ENCODE measurements at regions not wholly inside any gene's neighbourhood (a gene's known extent, or its start where the extent isn't known, plus 50 kb on each side); places are given as distances from the start of the nearest gene placed in this dataset.
"Not testable (repeated sequence)": the region's sequence is repeated elsewhere in the genome, so short reads cannot be mapped to it uniquely, and the experiment has no call there.

DNA sequence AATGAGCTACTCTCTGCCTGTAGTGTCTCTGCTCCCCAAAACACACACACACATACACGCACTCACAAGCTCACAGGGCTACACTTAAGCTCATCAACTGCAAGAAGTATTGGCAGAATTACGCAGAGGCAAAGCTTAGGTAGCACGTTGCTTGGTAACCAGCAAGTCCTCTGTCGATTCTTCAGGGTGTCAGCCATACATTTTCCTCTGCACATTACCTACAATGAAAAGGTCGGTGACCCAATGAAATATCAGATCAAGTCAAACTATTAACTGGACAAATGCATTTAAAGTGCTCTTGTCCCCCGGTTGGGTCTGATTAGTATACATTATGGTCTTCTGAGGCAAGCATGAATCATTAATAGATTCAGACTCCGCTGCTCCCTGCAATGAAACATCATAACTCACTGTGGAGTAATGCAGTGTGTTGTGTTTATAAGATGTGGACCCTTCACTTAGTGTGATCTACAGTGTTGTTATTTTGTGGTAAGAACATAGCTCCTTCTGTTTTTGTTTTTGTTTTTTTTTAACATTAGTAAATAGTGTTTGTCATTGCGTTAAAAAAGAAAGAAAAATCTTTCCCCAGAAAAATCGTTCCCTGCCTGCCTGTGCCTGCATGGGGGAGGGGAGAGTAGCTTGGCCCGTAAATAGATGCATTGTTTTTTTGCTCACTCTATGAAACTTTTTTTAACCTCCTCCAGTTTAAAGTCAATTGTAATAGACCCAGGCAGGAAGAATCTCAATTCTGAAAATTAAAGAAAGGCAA is 325.5 kb downstream of the SFMBT2 start:
- CTCF ChIA-PET = interaction anchor here (1.0 kb wide), 1 partner anchor 167 kb away, joined by 3 read pairs; no protein-coding TSS in a partner anchor
- DNase-seq = no peak
- H3K27ac Mint-ChIP-seq = no peak overlapping the region

DNA sequence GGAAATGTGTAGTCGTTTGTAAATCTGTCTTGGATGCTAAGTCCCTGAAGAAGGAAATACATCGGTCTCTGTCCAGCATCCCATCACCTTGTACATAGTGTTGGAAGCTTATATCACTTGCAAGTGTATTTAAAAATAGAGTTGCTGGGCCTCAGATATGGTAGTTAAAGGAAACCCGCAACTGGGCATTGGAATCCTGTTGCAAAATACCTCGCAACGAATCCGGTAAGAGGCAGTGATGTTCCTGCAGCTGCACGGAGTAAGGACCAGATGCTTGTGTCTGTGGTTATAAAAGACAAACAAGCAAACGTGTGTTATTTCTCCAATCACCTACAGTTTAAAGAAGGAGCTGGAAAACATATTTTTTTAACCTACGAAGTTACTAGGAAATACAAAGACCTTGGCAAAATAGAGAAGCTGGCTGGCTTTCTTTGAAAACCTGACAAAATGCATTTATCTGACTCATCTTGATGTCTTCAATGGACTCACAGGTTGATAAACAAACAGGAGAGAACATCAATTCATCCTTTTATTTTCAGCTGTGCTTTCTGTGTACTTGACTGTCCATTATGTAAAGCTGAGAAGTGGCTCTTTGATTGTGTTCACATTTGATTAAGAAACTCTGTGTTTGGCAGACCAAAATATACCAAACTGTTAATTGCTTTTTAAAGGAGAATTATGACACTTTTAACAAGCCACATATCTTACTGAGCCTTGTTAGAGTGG is 326.4 kb downstream of the SFMBT2 start:
- Mint-ChIP-seq H3K36me3 (no peaks in the 10 kb centered on the region), H3K9me3 (no peaks in the 10 kb centered on the region), H3K27me3 (peaks cover 35% of the 10 kb centered on the region), H3K4me1 (no peaks in the 10 kb centered on the region), H3K4me3 (no peak overlapping the region), H3K27ac (no peak overlapping the region)
- CTCF ChIA-PET = no interaction called here
- no peak for DNase-seq

More for the DNA sequence above, 325.5 kb downstream of the SFMBT2 start:
- Mint-ChIP-seq H3K4me1 (no peaks in the 10 kb centered on the region), H3K9me3 (no peaks in the 10 kb centered on the region), H3K4me3 (no peak overlapping the region), H3K27me3 (peaks cover 35% of the 10 kb centered on the region), H3K36me3 (no peaks in the 10 kb centered on the region)

GRCh38 chr10:7082967-7083366 is 327.9 kb downstream of the SFMBT2 start:
- no peak overlapping the region for H3K4me3 Mint-ChIP-seq
- H3K27ac Mint-ChIP-seq = no peak overlapping the region
- H3K27me3 Mint-ChIP-seq = peaks cover 35% of the 10 kb centered on the region
- DNase-seq = no peak
- H3K4me1 Mint-ChIP-seq = no peaks in the 10 kb centered on the region
- H3K36me3 Mint-ChIP-seq = no peaks in the 10 kb centered on the region
- H3K9me3 Mint-ChIP-seq = no peaks in the 10 kb centered on the region
- CTCF ChIA-PET = no interaction called here

GRCh38 chr10:7077880-7078279 is 333.0 kb downstream of the SFMBT2 start:
- H3K9me3 Mint-ChIP-seq = no peaks in the 10 kb centered on the region
- no peaks in the 10 kb centered on the region for H3K36me3 Mint-ChIP-seq
- H3K4me3 Mint-ChIP-seq = no peak overlapping the region
- H3K4me1 Mint-ChIP-seq = no peaks in the 10 kb centered on the region
- H3K27ac Mint-ChIP-seq = no peak overlapping the region
- no peak for DNase-seq
- CTCF ChIA-PET = interaction anchor here (0.6 kb wide), 1 partner anchor 158 kb away, joined by 3 read pairs; no protein-coding TSS in a partner anchor
- peaks cover 42% of the 10 kb centered on the region for H3K27me3 Mint-ChIP-seq

DNA sequence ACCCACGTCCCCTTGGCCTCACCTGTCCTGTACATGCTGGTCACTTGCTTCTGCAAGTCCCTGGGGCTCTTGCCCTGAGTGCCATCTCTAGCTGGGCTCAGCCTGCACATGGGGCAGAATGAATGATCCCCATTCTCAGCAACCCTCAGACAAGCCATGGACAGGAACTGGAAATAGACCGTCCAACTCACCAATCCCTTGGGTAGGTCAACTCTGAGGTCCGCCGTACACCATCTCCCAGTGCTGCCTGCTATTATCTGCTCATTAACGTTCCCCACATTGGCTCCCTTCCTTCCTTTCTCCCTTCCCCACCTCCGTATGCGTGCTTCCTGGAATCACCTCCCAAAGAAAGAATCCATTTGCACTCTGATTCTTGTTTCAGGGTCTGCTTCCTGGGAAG is 335.0 kb downstream of the SFMBT2 start:
- Mint-ChIP-seq H3K36me3 (no peaks in the 10 kb centered on the region), H3K9me3 (no peaks in the 10 kb centered on the region), H3K27ac (no peak overlapping the region), H3K4me1 (no peaks in the 10 kb centered on the region), H3K4me3 (no peak overlapping the region), H3K27me3 (peaks cover 36% of the 10 kb centered on the region)
- CTCF ChIA-PET = interaction anchor here (1.3 kb wide), 1 partner anchor 157 kb away, joined by 3 read pairs; no protein-coding TSS in a partner anchor
- no peak for DNase-seq

DNA sequence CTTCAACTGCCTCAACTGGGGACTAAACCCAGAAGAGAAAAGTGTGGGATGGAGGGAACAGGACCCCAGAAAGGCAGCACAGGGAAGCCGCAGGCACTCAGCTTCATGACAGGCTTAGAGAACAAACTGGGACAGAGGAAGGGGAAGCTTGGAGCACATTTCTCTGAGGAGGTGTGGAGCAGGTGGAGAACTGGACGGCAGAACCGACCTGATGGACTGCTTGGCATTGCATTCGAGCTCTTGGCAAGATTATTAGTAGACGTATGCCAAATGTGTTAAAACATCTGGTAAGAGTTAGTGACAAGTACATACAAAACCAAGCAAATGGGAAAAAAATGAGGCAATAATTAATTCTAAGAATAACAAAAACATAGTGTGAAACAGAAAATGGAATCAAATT is 335.7 kb downstream of the SFMBT2 start:
- no peaks in the 10 kb centered on the region for H3K4me1 Mint-ChIP-seq
- no peaks in the 10 kb centered on the region for H3K36me3 Mint-ChIP-seq
- no peaks in the 10 kb centered on the region for H3K9me3 Mint-ChIP-seq
- peaks cover 32% of the 10 kb centered on the region for H3K27me3 Mint-ChIP-seq
- DNase-seq = no peak
- no peak overlapping the region for H3K27ac Mint-ChIP-seq
- H3K4me3 Mint-ChIP-seq = no peak overlapping the region
- CTCF ChIA-PET = interaction anchor here (1.3 kb wide), 1 partner anchor 157 kb away, joined by 3 read pairs; no protein-coding TSS in a partner anchor

DNA sequence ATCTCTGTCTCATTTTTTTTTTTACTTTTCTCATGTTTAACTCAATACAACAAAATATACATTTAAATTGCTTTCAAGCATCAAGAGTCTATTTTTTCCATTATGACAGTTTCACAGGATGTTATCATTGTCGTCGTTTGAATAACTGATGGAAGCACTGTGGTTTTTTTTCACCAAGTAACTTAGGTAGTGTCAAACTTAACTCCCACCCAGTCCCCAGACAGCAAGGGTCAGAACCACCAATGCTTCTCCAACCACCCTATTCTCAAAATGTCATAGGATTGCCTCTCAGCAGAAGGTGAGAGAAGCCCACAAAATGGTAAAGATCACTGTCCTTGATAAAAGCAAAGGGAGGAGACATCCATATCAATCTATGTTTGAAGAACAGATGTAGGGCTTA is 339.4 kb downstream of the SFMBT2 start:
- CTCF ChIA-PET = interaction anchor here (5.4 kb wide), 1 partner anchor 152 kb away, joined by 18 read pairs; no protein-coding TSS in a partner anchor
- no peaks in the 10 kb centered on the region for H3K36me3 Mint-ChIP-seq
- peaks cover 41% of the 10 kb centered on the region for H3K27me3 Mint-ChIP-seq
- H3K27ac Mint-ChIP-seq = no peak overlapping the region
- no peaks in the 10 kb centered on the region for H3K4me1 Mint-ChIP-seq
- H3K9me3 Mint-ChIP-seq = no peaks in the 10 kb centered on the region
- DNase-seq = no peak
- no peak overlapping the region for H3K4me3 Mint-ChIP-seq

GRCh38 chr10:7070950-7071349 is 339.9 kb downstream of the SFMBT2 start:
- Mint-ChIP-seq H3K27ac (no peak overlapping the region), H3K4me3 (no peak overlapping the region), H3K36me3 (no peaks in the 10 kb centered on the region), H3K27me3 (peaks cover 39% of the 10 kb centered on the region), H3K4me1 (no peaks in the 10 kb centered on the region), H3K9me3 (no peaks in the 10 kb centered on the region)
- CTCF ChIA-PET = interaction anchor here (5.4 kb wide), 1 partner anchor 152 kb away, joined by 18 read pairs; no protein-coding TSS in a partner anchor
- DNase-seq = no peak

- Mint-ChIP-seq H3K27ac (no peak overlapping the region), H3K36me3 (no peaks in the 10 kb centered on the region), H3K9me3 (no peaks in the 10 kb centered on the region), H3K4me1 (no peaks in the 10 kb centered on the region), H3K4me3 (no peak overlapping the region), H3K27me3 (peaks cover 32% of the 10 kb centered on the region)
- CTCF ChIA-PET = interaction anchor here (5.4 kb wide), 1 partner anchor 150 kb away, joined by 18 read pairs; no protein-coding TSS in a partner anchor
- no peak for DNase-seq
Observed at GRCh38 chr10:7069706-7070105, 341.1 kb downstream of the SFMBT2 start.

- H3K9me3 Mint-ChIP-seq = peaks cover 2% of the 10 kb centered on the region
- no peaks in the 10 kb centered on the region for H3K4me1 Mint-ChIP-seq
- no peaks in the 10 kb centered on the region for H3K36me3 Mint-ChIP-seq
- H3K27me3 Mint-ChIP-seq = peaks cover 6% of the 10 kb centered on the region
- no peak overlapping the region for H3K27ac Mint-ChIP-seq
- no peak for DNase-seq
- no peak overlapping the region for H3K4me3 Mint-ChIP-seq
- CTCF ChIA-PET = no interaction called here
Observed at GRCh38 chr10:7056216-7056615, 354.6 kb downstream of the SFMBT2 start.

GRCh38 chr10:7054915-7055314 is 355.9 kb downstream of the SFMBT2 start:
- no peaks in the 10 kb centered on the region for H3K36me3 Mint-ChIP-seq
- peaks cover 6% of the 10 kb centered on the region for H3K27me3 Mint-ChIP-seq
- no peaks in the 10 kb centered on the region for H3K4me1 Mint-ChIP-seq
- CTCF ChIA-PET = no interaction called here
- H3K4me3 Mint-ChIP-seq = no peak overlapping the region
- H3K27ac Mint-ChIP-seq = no peak overlapping the region
- no peak for DNase-seq
- peaks cover 2% of the 10 kb centered on the region for H3K9me3 Mint-ChIP-seq

GRCh38 chr10:7053195-7053594 is 357.6 kb downstream of the SFMBT2 start:
- DNase-seq = no peak
- CTCF ChIA-PET = no interaction called here
- no peak overlapping the region for H3K4me3 Mint-ChIP-seq
- H3K27me3 Mint-ChIP-seq = peaks cover 6% of the 10 kb centered on the region
- no peak overlapping the region for H3K27ac Mint-ChIP-seq
- no peaks in the 10 kb centered on the region for H3K4me1 Mint-ChIP-seq
- H3K36me3 Mint-ChIP-seq = no peaks in the 10 kb centered on the region
- peaks cover 2% of the 10 kb centered on the region for H3K9me3 Mint-ChIP-seq

DNA sequence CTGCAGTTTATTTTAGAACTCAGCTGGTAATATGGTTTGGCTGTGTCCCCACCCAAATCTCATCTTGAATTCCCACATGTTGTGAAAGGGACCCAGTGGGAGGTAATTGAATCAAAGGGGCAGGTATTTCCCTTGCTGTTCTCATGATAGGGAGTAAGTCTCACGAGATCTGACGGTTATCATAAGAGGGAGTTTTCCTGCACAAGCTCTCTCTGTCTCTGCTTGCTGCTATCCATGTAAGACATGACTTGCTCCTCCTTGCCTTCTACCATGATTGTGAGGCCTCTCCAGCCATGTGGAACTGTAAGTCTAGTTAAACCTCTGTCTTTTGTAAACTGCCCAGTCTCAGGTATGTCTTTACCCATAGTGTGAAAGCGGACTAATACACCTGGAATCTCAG is 360.8 kb downstream of the SFMBT2 start:
- CTCF ChIA-PET, H3K4me3 Mint-ChIP-seq, H3K36me3 Mint-ChIP-seq, DNase-seq, H3K27ac Mint-ChIP-seq, H3K27me3 Mint-ChIP-seq, H3K9me3 Mint-ChIP-seq: not testable (repeated sequence)
- H3K4me1 Mint-ChIP-seq = peaks cover 20% of the 10 kb centered on the region

DNA sequence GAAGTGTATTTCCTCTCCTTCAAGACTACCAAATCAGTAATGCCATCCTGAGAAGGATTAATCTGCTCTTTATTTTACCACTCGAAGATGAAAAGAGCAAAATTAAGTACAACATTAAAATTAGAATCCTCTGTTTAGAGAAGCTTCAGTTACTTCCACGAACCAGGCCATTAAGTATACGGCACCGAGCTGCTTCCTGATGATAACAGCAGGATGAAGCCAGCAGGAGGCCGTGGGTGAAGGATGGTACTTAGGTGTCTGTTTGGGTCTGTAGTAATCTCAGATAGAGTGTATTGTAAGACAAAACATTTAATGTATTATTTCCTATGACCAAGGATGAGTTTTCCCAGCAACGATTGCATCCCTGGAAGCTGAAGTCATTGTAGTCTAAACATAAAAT is 362.8 kb downstream of the SFMBT2 start:
- no peak for DNase-seq
- H3K9me3 Mint-ChIP-seq = peaks cover 5% of the 10 kb centered on the region
- CTCF ChIA-PET = no interaction called here
- H3K36me3 Mint-ChIP-seq = no peaks in the 10 kb centered on the region
- H3K27me3 Mint-ChIP-seq = peaks cover 10% of the 10 kb centered on the region
- no peak overlapping the region for H3K4me3 Mint-ChIP-seq
- no peak overlapping the region for H3K27ac Mint-ChIP-seq
- H3K4me1 Mint-ChIP-seq = peaks cover 23% of the 10 kb centered on the region

GRCh38 chr10:7046615-7047014 is 364.2 kb downstream of the SFMBT2 start:
- CTCF ChIA-PET = no interaction called here
- H3K4me1 Mint-ChIP-seq = peaks cover 23% of the 10 kb centered on the region
- H3K27ac Mint-ChIP-seq = no peak overlapping the region
- peaks cover 10% of the 10 kb centered on the region for H3K27me3 Mint-ChIP-seq
- DNase-seq = no peak
- no peaks in the 10 kb centered on the region for H3K36me3 Mint-ChIP-seq
- H3K9me3 Mint-ChIP-seq = peaks cover 5% of the 10 kb centered on the region
- H3K4me3 Mint-ChIP-seq = no peak overlapping the region

All from activated naive CD4-positive, alpha-beta T cell treated with anti-CD3 and anti-CD28 coated beads, Interleukin-2, amount 10 ng/mL, durations not matched to agents 7 days and 5 days (primary cell).